Loucy (cell line): ENCODE measurements at regions not wholly inside any gene's neighbourhood (a gene's known extent, or its start where the extent isn't known, plus 50 kb on each side); places are given as distances from the start of the nearest gene placed in this dataset.

Experiments used
- H2AFZ ChIP-seq: fragments of 200-600 bp; sonication (generic); 2 replicates; pipeline ENCODE4 v1.6.0; 2016; ENCODE audit warnings: antibody characterized with exemption, mild to moderate bottlenecking, low read length, moderate library complexity
- H3F3A ChIP-seq: fragments of 200-600 bp; 2 replicates; pipeline ENCODE4 v1.6.0; 2016; ENCODE audit warnings: antibody characterized with exemption, low read depth, mild to moderate bottlenecking
- H3K27me3 ChIP-seq: fragments of 200-600 bp; sonication (generic); 2 replicates; pipeline ENCODE4 v1.6.1; 2014; ENCODE audit warnings: low read length, mild to moderate bottlenecking; ENCODE audit not compliant: insufficient read depth, poor library complexity, severe bottlenecking
- H3K36me3 ChIP-seq: fragments of 200-600 bp; sonication (generic); 2 replicates; pipeline ENCODE4 v1.6.1; 2016; ENCODE audit warnings: low read length; ENCODE audit not compliant: insufficient read depth
- H3K4me1 ChIP-seq: fragments of 200-600 bp; sonication (generic); 2 replicates; pipeline ENCODE4 v1.5.1; 2014; ENCODE audit warnings: low read length, mild to moderate bottlenecking; ENCODE audit not compliant: insufficient read depth, poor library complexity, severe bottlenecking
- H3K4me2 ChIP-seq: fragments of 200-600 bp; sonication (generic); 2 replicates; pipeline ENCODE4 v1.6.0; 2014; ENCODE audit warnings: antibody characterized with exemption, low read length, low read depth, mild to moderate bottlenecking; ENCODE audit not compliant: poor library complexity, severe bottlenecking
- H3K4me3 ChIP-seq: fragments of 200-600 bp; sonication (generic); 2 replicates; pipeline ENCODE4 v1.5.1; 2014; ENCODE audit warnings: low read length, mild to moderate bottlenecking, mixed read lengths; ENCODE audit not compliant: poor library complexity, severe bottlenecking
- H3K79me2 ChIP-seq: fragments of 200-600 bp; sonication (generic); 2 replicates; pipeline ENCODE4 v1.6.1; 2014; ENCODE audit warnings: low read length; ENCODE audit not compliant: insufficient read depth
- H3K9ac ChIP-seq: fragments of 200-600 bp; sonication (generic); 2 replicates; pipeline ENCODE4 v1.6.0; 2014; ENCODE audit warnings: mild to moderate bottlenecking, low read depth, low read length, moderate library complexity; ENCODE audit not compliant: poor library complexity, severe bottlenecking
- H3K9me2 ChIP-seq: fragments of 200-600 bp; sonication (generic); replicated peaks from 2 replicates; pipeline ENCODE4 v1.6.1; 2016; ENCODE audit warnings: low read depth, low read length, mixed read lengths
- H3K9me3 ChIP-seq: fragments of 200-600 bp; sonication (generic); 2 replicates; pipeline ENCODE4 v1.6.1; 2014; ENCODE audit warnings: mild to moderate bottlenecking, antibody characterized with exemption, low read length, low read depth; ENCODE audit not compliant: insufficient read depth
- H4K20me1 ChIP-seq: fragments of 200-600 bp; sonication (generic); 2 replicates; pipeline ENCODE4 v1.6.0; 2014; ENCODE audit warnings: antibody characterized with exemption, low read length, mild to moderate bottlenecking; ENCODE audit not compliant: insufficient read depth, poor library complexity, severe bottlenecking
- CTCF ChIP-seq: fragments of 200-600 bp; sonication (generic); conservative IDR thresholded peaks from 2 replicates; pipeline ENCODE4 v1.5.1; 2014; ENCODE audit warnings: mild to moderate bottlenecking, antibody characterized with exemption, low read length
- EZH2phosphoT487 ChIP-seq: fragments of 200-600 bp; IDR thresholded peaks from 2 replicates; pipeline ENCODE4 v1.6.1; 2018; ENCODE audit warnings: antibody characterized with exemption, mild to moderate bottlenecking, moderate library complexity, borderline replicate concordance

DNA sequence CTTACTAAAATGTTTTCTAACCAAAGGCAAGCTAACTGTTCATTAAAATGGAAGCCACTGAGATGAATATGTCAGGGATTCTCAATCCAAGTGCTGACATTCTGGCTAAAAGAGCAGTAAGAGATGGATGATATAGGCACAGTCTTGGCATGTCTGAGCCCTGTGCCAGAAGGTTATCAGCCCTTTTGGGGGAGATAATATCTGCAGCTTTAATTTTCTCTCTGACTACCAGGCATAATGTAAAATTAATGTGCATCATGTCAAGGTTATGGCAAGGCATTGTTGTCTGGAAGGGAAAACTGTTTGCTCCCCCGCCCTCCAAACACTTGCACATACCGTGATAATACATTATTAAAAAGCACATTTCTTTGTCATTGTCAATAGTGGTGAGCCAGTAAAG is 609.8 kb downstream of the ZNF608 start:
- H3K27me3 ChIP-seq: no peaks in the 10 kb centered on the region
- no peak overlapping the region for H3K4me2 ChIP-seq
- no peaks in the 10 kb centered on the region for H3F3A ChIP-seq
- H3K79me2 ChIP-seq: no peaks in the 10 kb centered on the region
- H3K9me2 ChIP-seq: no peaks in the 10 kb centered on the region
- no peaks in the 10 kb centered on the region for H3K4me1 ChIP-seq
- no peaks in the 10 kb centered on the region for H3K36me3 ChIP-seq
- H4K20me1 ChIP-seq: no peaks in the 10 kb centered on the region
- H2AFZ ChIP-seq: no peak overlapping the region
- H3K9me3 ChIP-seq: no peaks in the 10 kb centered on the region
- no peak overlapping the region for H3K4me3 ChIP-seq
- H3K9ac ChIP-seq: no peak overlapping the region
- TF ChIP-seq CTCF (no peak), EZH2phosphoT487 (no peak)

DNA sequence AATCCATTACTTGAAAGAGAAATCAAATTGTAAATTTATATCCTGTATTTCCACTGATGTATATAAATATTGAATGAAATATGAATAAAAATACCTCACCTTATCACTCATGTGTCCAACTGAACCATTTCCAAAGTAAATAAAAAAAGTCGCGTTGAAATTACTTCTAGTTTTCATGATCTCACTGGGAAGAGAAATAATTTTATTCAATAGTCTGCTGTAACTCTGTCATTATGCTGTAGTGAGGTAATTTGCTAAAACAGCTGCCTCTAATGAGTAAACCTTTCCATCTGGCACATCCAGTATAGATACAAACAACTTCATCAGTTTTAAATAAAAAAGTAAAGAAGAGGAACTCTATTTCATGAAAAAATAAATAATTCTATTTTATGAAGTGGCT is 611.5 kb downstream of the ZNF608 start:
- Histone ChIP-seq H3K27me3 (no peaks in the 10 kb centered on the region), H3K36me3 (no peaks in the 10 kb centered on the region), H2AFZ (no peak overlapping the region), H3F3A (no peaks in the 10 kb centered on the region), H3K9me3 (no peaks in the 10 kb centered on the region), H3K4me2 (no peak overlapping the region), H3K9ac (no peak overlapping the region), H3K9me2 (no peaks in the 10 kb centered on the region), H3K4me3 (no peak overlapping the region), H3K4me1 (no peaks in the 10 kb centered on the region), H4K20me1 (no peaks in the 10 kb centered on the region), H3K79me2 (no peaks in the 10 kb centered on the region)
- TF ChIP-seq CTCF: no peak
- TF ChIP-seq EZH2phosphoT487: no peak

DNA sequence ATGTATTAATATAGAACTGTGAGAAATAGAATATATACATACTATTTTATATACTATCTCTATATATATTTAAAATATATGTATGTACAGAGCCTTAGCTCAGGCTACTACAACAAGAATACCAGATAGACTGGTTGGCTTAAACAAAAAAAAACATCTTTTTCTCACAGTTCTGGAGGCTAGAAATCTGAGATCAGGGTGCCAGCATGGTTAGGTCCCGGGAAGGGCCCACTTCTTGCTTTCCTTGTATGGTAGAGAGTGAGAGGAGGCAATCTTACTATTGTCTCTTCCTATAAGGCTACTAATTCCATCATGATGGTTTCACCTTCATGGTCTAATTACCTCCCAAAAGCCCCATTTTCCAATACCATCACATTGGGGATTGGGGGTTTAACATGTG is 613.0 kb downstream of the ZNF608 start:
- H3K27me3 ChIP-seq: no peaks in the 10 kb centered on the region
- no peak overlapping the region for H2AFZ ChIP-seq
- H3K9me3 ChIP-seq: no peaks in the 10 kb centered on the region
- TF ChIP-seq CTCF: no peak
- no peak for TF ChIP-seq EZH2phosphoT487
- no peak overlapping the region for H3K4me3 ChIP-seq
- no peaks in the 10 kb centered on the region for H3K36me3 ChIP-seq
- H3K79me2 ChIP-seq: no peaks in the 10 kb centered on the region
- H3F3A ChIP-seq: no peaks in the 10 kb centered on the region
- H4K20me1 ChIP-seq: no peaks in the 10 kb centered on the region
- no peak overlapping the region for H3K4me2 ChIP-seq
- H3K9ac ChIP-seq: no peak overlapping the region
- H3K9me2 ChIP-seq: no peaks in the 10 kb centered on the region
- H3K4me1 ChIP-seq: no peaks in the 10 kb centered on the region
